HEK293 (cell line): ENCODE measurements at regions not wholly inside any gene's neighbourhood (a gene's known extent, or its start where the extent isn't known, plus 50 kb on each side); places are given as distances from the start of the nearest gene placed in this dataset.

Experiments used
- CTCF ChIA-PET: fragments of 350-600 bp; formaldehyde crosslinking; extraction: SDS; loops from one replicate; lab custom pipeline; 2021; ENCODE audit warnings: antibody characterized with exemption; lab: Yijun Ruan, JAX
- POLR2A ChIA-PET: fragments of 300-600 bp; formaldehyde crosslinking; extraction: SDS; loops from one replicate; lab custom pipeline; 2020; ENCODE audit warnings: antibody characterized with exemption, inconsistent platforms; lab: Yijun Ruan, JAX
- H3K27ac ChIP-seq: fragments of 200-500 bp; sonication (Bioruptor generic); 2 replicates; pipeline ENCODE4 v1.5.1; 2014; ENCODE audit warnings: low read depth, low read length, control low read depth, inconsistent platforms; ENCODE audit errors: extremely low read depth
- H3K36me3 ChIP-seq, 2 experiments: fragments of 200-500 bp in 1 of 2; sonication (Bioruptor generic) in 1 of 2; 1 replicate in 1 of 2; 2 replicates in 1 of 2; pipeline ENCODE4 v1.5.1; 2014 to 2017; ENCODE audit warnings: inconsistent platforms in 2 of 2, low read length in 2 of 2; ENCODE audit not compliant: control insufficient read depth in 2 of 2, insufficient read depth in 1 of 2
- H3K4me1 ChIP-seq: fragments of 200-500 bp; sonication (Bioruptor generic); 2 replicates; pipeline ENCODE4 v1.5.1; 2014; ENCODE audit warnings: mild to moderate bottlenecking, low read length, inconsistent platforms; ENCODE audit not compliant: control insufficient read depth, insufficient read depth
- H3K4me3 ChIP-seq: 2 replicates; pipeline ENCODE4 v1.5.1; 2011; ENCODE audit warnings: low read depth, mild to moderate bottlenecking, control low read depth, low read length, moderate library complexity
- H3K9me3 ChIP-seq: fragments of 200-500 bp; sonication (Bioruptor generic); 2 replicates; pipeline ENCODE4 v1.5.1; 2014; ENCODE audit warnings: low read depth, low read length, inconsistent platforms; ENCODE audit not compliant: control insufficient read depth, insufficient read depth
- BCL11A ChIP-seq: fragments of 450-650 bp; formaldehyde crosslinking; IDR thresholded peaks from 2 replicates; pipeline ENCODE4 v1.5.1; 2016; ENCODE audit warnings: low read depth, missing biosample characterization, missing genetic modification characterization
- BCL6B ChIP-seq: fragments of 450-650 bp; formaldehyde crosslinking; IDR thresholded peaks from 2 replicates; pipeline ENCODE4 v1.5.1; 2017; ENCODE audit warnings: missing biosample characterization, missing genetic modification characterization
- CTCF ChIP-seq: fragments of 450-650 bp; formaldehyde crosslinking; IDR thresholded peaks from 2 replicates; pipeline ENCODE4 v1.5.1; 2016; ENCODE audit warnings: missing biosample characterization, missing genetic modification characterization
- GFI1B ChIP-seq: fragments of 450-650 bp; formaldehyde crosslinking; IDR thresholded peaks from 2 replicates; pipeline ENCODE4 v1.5.1; 2016; ENCODE audit warnings: missing biosample characterization, missing genetic modification characterization
- KLF16 ChIP-seq: fragments of 450-650 bp; formaldehyde crosslinking; IDR thresholded peaks from 2 replicates; pipeline ENCODE4 v1.5.1; 2017; ENCODE audit warnings: missing biosample characterization, missing genetic modification characterization
- MZF1 ChIP-seq: fragments of 450-650 bp; formaldehyde crosslinking; IDR thresholded peaks from 2 replicates; pipeline ENCODE4 v1.5.1; 2017; ENCODE audit warnings: missing biosample characterization, missing genetic modification characterization, borderline replicate concordance
- SP7 ChIP-seq: fragments of 450-650 bp; formaldehyde crosslinking; IDR thresholded peaks from 2 replicates; pipeline ENCODE4 v1.5.1; 2016; ENCODE audit warnings: missing biosample characterization, missing genetic modification characterization
- YY1 ChIP-seq: fragments of 450-650 bp; formaldehyde crosslinking; IDR thresholded peaks from 2 replicates; pipeline ENCODE4 v1.5.1; 2018; ENCODE audit warnings: missing biosample characterization, missing genetic modification characterization
- ZNF133 ChIP-seq: fragments of 450-650 bp; formaldehyde crosslinking; IDR thresholded peaks from 2 replicates; pipeline ENCODE4 v1.5.1; 2016; ENCODE audit warnings: missing biosample characterization, missing genetic modification characterization
- ZNF16 ChIP-seq: fragments of 450-650 bp; formaldehyde crosslinking; IDR thresholded peaks from 2 replicates; pipeline ENCODE4 v1.5.1; 2016; ENCODE audit warnings: low read depth, missing biosample characterization, missing genetic modification characterization
- ZNF221 ChIP-seq: fragments of 450-650 bp; formaldehyde crosslinking; IDR thresholded peaks from 2 replicates; pipeline ENCODE4 v1.5.1; 2017; ENCODE audit warnings: missing biosample characterization, missing genetic modification characterization, borderline replicate concordance
- ZNF23 ChIP-seq: fragments of 450-650 bp; formaldehyde crosslinking; IDR thresholded peaks from 2 replicates; pipeline ENCODE4 v1.5.1; 2016; ENCODE audit warnings: missing biosample characterization, missing genetic modification characterization, borderline replicate concordance
- ZNF280C ChIP-seq: fragments of 450-650 bp; formaldehyde crosslinking; IDR thresholded peaks from 2 replicates; pipeline ENCODE4 v1.5.1; 2016; ENCODE audit warnings: missing biosample characterization, missing genetic modification characterization
- ZNF311 ChIP-seq: fragments of 450-650 bp; formaldehyde crosslinking; IDR thresholded peaks from 2 replicates; pipeline ENCODE4 v1.5.1; 2017; ENCODE audit warnings: missing biosample characterization, missing genetic modification characterization, borderline replicate concordance
- ZNF37A ChIP-seq: fragments of 450-650 bp; IDR thresholded peaks from 2 replicates; pipeline ENCODE4 v1.5.1; 2018; ENCODE audit warnings: missing biosample characterization, missing genetic modification characterization
- ZNF518A ChIP-seq: fragments of 450-650 bp; formaldehyde crosslinking; conservative IDR thresholded peaks from 2 replicates; pipeline ENCODE4 v1.5.1; 2016; ENCODE audit warnings: low read depth, missing biosample characterization, missing genetic modification characterization
- ZNF529 ChIP-seq: fragments of 450-650 bp; formaldehyde crosslinking; IDR thresholded peaks from 2 replicates; pipeline ENCODE4 v1.5.1; 2017; ENCODE audit warnings: missing genetic modification characterization, missing biosample characterization; ENCODE audit not compliant: insufficient replicate concordance
- ZNF580 ChIP-seq: fragments of 450-650 bp; formaldehyde crosslinking; IDR thresholded peaks from 2 replicates; pipeline ENCODE4 v1.5.1; 2016; ENCODE audit warnings: missing biosample characterization, missing genetic modification characterization
- ZNF704 ChIP-seq: fragments of 450-650 bp; formaldehyde crosslinking; IDR thresholded peaks from 2 replicates; pipeline ENCODE4 v1.5.1; 2016; ENCODE audit warnings: missing biosample characterization, missing genetic modification characterization
- ZSCAN23 ChIP-seq: fragments of 450-650 bp; formaldehyde crosslinking; IDR thresholded peaks from 2 replicates; pipeline ENCODE4 v1.5.1; 2016; ENCODE audit warnings: missing biosample characterization, missing genetic modification characterization
- ZSCAN30 ChIP-seq: fragments of 450-650 bp; IDR thresholded peaks from 2 replicates; pipeline ENCODE4 v1.5.1; 2018; ENCODE audit warnings: missing biosample characterization, mild to moderate bottlenecking, missing genetic modification characterization, moderate library complexity

- POLR2A ChIA-PET: no interaction called here
- TF ChIP-seq MZF1 (tag by site-specific recombination): no peak
- no peak for TF ChIP-seq ZNF133 (tag by site-specific recombination)
- no peak for TF ChIP-seq ZNF518A (tag by site-specific recombination)
- no peak for TF ChIP-seq BCL6B (tag by site-specific recombination)
- no peak for TF ChIP-seq ZNF221 (tag by site-specific recombination)
- TF ChIP-seq YY1 (tag by site-specific recombination): no peak
- TF ChIP-seq GFI1B (tag by site-specific recombination): no peak
- TF ChIP-seq ZNF704 (tag by site-specific recombination): no peak
- no peak for TF ChIP-seq ZNF23 (tag by site-specific recombination)
- no peak for TF ChIP-seq ZNF580 (tag by site-specific recombination)
- TF ChIP-seq CTCF (tag by site-specific recombination): no peak
These were observed 101.0 kb downstream of the SLITRK6 start for GRCh38 chr13:85698256-85698655.

GRCh38 chr13:85694992-85695391 lies 104.2 kb downstream of the SLITRK6 start:
- POLR2A ChIA-PET: no interaction called here
- CTCF ChIA-PET: no interaction called here
- H3K4me3 ChIP-seq: no peak overlapping the region
- no peaks in the 10 kb centered on the region for H3K9me3 ChIP-seq
- no peak overlapping the region for H3K27ac ChIP-seq
- H3K4me1 ChIP-seq: no peaks in the 10 kb centered on the region
- H3K36me3 ChIP-seq: no peaks in the 10 kb centered on the region
- TF ChIP-seq ZSCAN23 (tag by site-specific recombination) (no peak), ZNF37A (tag by site-specific recombination) (no peak), BCL11A (tag by site-specific recombination) (no peak), KLF16 (tag by site-specific recombination) (no peak), ZNF529 (tag by site-specific recombination) (no peak), ZNF280C (tag by site-specific recombination) (no peak), ZNF311 (no peak), ZSCAN30 (no peak), ZNF16 (no peak), ZNF704 (tag by site-specific recombination) (no peak), SP7 (tag by site-specific recombination) (no peak)

More at GRCh38 chr13:85698256-85698655, 101.0 kb downstream of the SLITRK6 start:
- no peaks in the 10 kb centered on the region for H3K9me3 ChIP-seq
- no peak overlapping the region for H3K4me3 ChIP-seq
- H3K4me1 ChIP-seq: no peaks in the 10 kb centered on the region
- no peak overlapping the region for H3K27ac ChIP-seq
- CTCF ChIA-PET: no interaction called here
- H3K36me3 ChIP-seq: no peaks in the 10 kb centered on the region
